ENCODE measurements at regions not wholly inside any gene's neighbourhood (a gene's known extent, or its start where the extent isn't known, plus 50 kb on each side); places are given as distances from the start of the nearest gene placed in this dataset.

DNA sequence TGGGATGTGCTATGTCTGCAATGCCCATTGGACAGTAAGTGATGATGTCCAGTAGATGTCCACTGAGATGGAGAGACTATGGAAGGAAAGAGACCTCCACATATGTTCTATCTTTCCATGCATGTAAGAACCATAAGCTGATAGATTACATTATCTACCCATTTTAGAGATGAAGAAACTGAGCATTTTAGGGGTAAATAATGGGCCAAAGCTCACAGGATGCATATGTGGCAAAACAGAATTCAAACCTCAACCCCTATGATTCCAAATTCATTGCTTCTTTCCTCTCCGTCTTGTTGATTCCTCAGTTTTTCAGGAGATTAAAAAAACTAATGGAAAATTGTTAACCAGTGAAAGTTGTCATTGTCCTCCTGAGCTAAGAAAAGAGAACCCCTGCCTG, 200.7 kb upstream of the PWP1 start:
- ChIA-PET CTCF (ENCODE audit: unreplicated experiment) (no interaction called here), POLR2A (no interaction called here)
- H3K36me3 ChIP-seq (ENCODE audit: insufficient read depth, low read length): no peaks in the 10 kb centered on the region

GRCh38 chr12:107485731-107486130, 199.9 kb upstream of the PWP1 start:
- TF ChIP-seq, protein P1, sequence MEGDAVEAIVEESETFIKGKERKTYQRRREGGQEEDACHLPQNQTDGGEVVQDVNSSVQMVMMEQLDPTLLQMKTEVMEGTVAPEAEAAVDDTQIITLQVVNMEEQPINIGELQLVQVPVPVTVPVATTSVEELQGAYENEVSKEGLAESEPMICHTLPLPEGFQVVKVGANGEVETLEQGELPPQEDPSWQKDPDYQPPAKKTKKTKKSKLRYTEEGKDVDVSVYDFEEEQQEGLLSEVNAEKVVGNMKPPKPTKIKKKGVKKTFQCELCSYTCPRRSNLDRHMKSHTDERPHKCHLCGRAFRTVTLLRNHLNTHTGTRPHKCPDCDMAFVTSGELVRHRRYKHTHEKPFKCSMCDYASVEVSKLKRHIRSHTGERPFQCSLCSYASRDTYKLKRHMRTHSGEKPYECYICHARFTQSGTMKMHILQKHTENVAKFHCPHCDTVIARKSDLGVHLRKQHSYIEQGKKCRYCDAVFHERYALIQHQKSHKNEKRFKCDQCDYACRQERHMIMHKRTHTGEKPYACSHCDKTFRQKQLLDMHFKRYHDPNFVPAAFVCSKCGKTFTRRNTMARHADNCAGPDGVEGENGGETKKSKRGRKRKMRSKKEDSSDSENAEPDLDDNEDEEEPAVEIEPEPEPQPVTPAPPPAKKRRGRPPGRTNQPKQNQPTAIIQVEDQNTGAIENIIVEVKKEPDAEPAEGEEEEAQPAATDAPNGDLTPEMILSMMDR (conservative IDR thresholded peaks at IDR 0.05; ENCODE audit: low read length): no peak
- TF ChIP-seq EZH2phosphoT487 (IDR thresholded peaks at IDR 0.05; ENCODE audit: borderline replicate concordance, low read depth, low read length): no peak
- no peak overlapping the region for H3K4me3 ChIP-seq (ENCODE audit: low read depth, low read length, poor library complexity, severe bottlenecking)
- no peaks in the 10 kb centered on the region for H3K9me3 ChIP-seq (ENCODE audit: low read length)
- no peaks in the 10 kb centered on the region for H3K36me3 ChIP-seq (ENCODE audit: insufficient read depth, low read length)
- no peak overlapping the region for H2AFZ ChIP-seq (ENCODE audit: low read length)
- POLR2A ChIA-PET: no interaction called here
- BruUV-seq (replicated peaks): no TSS peak
- H3K9me2 ChIP-seq (ENCODE audit: insufficient read depth, low read length): no peaks in the 10 kb centered on the region
- no peak overlapping the region for H3K4me2 ChIP-seq (ENCODE audit: low read length)
- peaks cover 45% of the 10 kb centered on the region for H3K4me1 ChIP-seq (ENCODE audit: insufficient read depth, low read length, poor library complexity, severe bottlenecking)
- no peaks in the 10 kb centered on the region for H4K20me1 ChIP-seq (ENCODE audit: insufficient read depth, low read length)
- intact Hi-C loops (cut with micrococcal nuclease; ENCODE audit: unreplicated experiment): no loop called here
- H3K79me2 ChIP-seq (ENCODE audit: insufficient read depth, low read depth, low read length): no peaks in the 10 kb centered on the region
- CTCF ChIA-PET (ENCODE audit: unreplicated experiment): no interaction called here
- no peak for DNase-seq (ENCODE audit: low spot score)
- H3K27ac ChIP-seq (ENCODE audit: low read depth, low read length, poor library complexity, severe bottlenecking): no peak overlapping the region

More for the DNA sequence above, 200.7 kb upstream of the PWP1 start:
- intact Hi-C loops (cut with micrococcal nuclease; ENCODE audit: unreplicated experiment): no loop called here
- no peaks in the 10 kb centered on the region for H3K9me2 ChIP-seq (ENCODE audit: insufficient read depth, low read length)
- no TSS peak for BruUV-seq (replicated peaks)
- peaks cover 37% of the 10 kb centered on the region for H3K4me1 ChIP-seq (ENCODE audit: insufficient read depth, low read length, poor library complexity, severe bottlenecking)
- H4K20me1 ChIP-seq (ENCODE audit: insufficient read depth, low read length): no peaks in the 10 kb centered on the region
- H3K27ac ChIP-seq (ENCODE audit: low read depth, low read length, poor library complexity, severe bottlenecking): no peak overlapping the region
- H3K4me2 ChIP-seq (ENCODE audit: low read length): no peak overlapping the region
- no peaks in the 10 kb centered on the region for H3K79me2 ChIP-seq (ENCODE audit: insufficient read depth, low read depth, low read length)
- H3K4me3 ChIP-seq (ENCODE audit: low read depth, low read length, poor library complexity, severe bottlenecking): no peak overlapping the region
- no peak for TF ChIP-seq EZH2phosphoT487 (IDR thresholded peaks at IDR 0.05; ENCODE audit: borderline replicate concordance, low read depth, low read length)
- TF ChIP-seq, protein P1 (conservative IDR thresholded peaks at IDR 0.05; ENCODE audit: low read length): no peak
- H3K9me3 ChIP-seq (ENCODE audit: low read length): no peaks in the 10 kb centered on the region
- no peak overlapping the region for H2AFZ ChIP-seq (ENCODE audit: low read length)
- DNase-seq (ENCODE audit: low spot score): no peak

DNA sequence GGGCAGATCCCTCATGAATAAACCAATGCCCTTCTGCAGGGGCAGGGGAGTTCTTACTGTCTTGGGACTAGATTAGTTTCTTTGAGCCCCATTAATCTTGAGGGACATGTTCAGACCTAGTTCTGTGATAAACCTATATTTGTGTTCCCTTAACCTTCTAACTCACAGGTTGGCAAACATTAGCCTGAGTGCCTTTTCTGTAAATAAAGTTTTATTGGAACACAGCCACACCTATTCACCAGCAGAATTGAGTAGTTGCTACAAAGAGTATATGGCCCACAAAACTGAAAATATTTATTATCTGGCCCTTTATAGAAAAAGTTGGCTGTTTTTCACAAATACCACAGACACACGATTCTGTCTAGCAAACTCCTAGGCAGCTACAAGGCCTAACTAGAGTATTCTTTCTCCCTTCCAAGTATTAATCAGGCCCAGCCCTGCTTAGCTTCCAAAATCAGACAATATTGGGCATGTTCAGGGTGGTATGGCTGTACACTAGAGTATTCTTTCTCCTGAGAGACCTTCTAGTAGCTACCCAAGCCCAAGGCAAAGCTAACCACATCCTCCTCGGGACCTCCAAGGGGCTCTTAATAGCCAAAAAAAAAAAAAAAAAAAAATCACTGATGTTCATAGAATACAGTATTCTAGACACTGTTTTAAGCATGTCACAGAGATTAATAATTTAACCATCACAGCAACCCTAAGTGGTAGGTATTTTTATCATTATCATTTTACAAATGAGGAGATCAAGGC, 199.3 kb upstream of the PWP1 start:
- Histone ChIP-seq H3K36me3 (ENCODE audit: insufficient read depth, low read length) (no peaks in the 10 kb centered on the region), H3K79me2 (ENCODE audit: insufficient read depth, low read depth, low read length) (no peaks in the 10 kb centered on the region), H3K4me3 (ENCODE audit: low read depth, low read length, poor library complexity, severe bottlenecking) (no peak overlapping the region), H3K4me2 (ENCODE audit: low read length) (no peak overlapping the region), H3K9me2 (ENCODE audit: insufficient read depth, low read length) (no peaks in the 10 kb centered on the region), H3K9me3 (ENCODE audit: low read length) (no peaks in the 10 kb centered on the region), H4K20me1 (ENCODE audit: insufficient read depth, low read length) (no peaks in the 10 kb centered on the region), H3K27ac (ENCODE audit: low read depth, low read length, poor library complexity, severe bottlenecking) (no peak overlapping the region), H2AFZ (ENCODE audit: low read length) (no peak overlapping the region), H3K4me1 (ENCODE audit: insufficient read depth, low read length, poor library complexity, severe bottlenecking) (peaks cover 51% of the 10 kb centered on the region)
- intact Hi-C loops (cut with micrococcal nuclease; ENCODE audit: unreplicated experiment): no loop called here
- peak; percentile 25 for DNase-seq (ENCODE audit: low spot score)
- ChIA-PET CTCF (ENCODE audit: unreplicated experiment) (no interaction called here), POLR2A (interaction anchor here (0.6 kb wide), 1 partner anchor 656 kb away, joined by 3 read pairs; no protein-coding TSS in a partner anchor)
- BruUV-seq (replicated peaks): no TSS peak
- TF ChIP-seq, protein P1 (conservative IDR thresholded peaks at IDR 0.05; ENCODE audit: low read length): no peak
